Fibroblast of skin of right quadriceps (primary cell): ENCODE measurements at regions not wholly inside any gene's neighbourhood (a gene's known extent, or its start where the extent isn't known, plus 50 kb on each side); places are given as distances from the start of the nearest gene placed in this dataset.
A peak's percentile ranks its signal among the peaks of the same experiment; 100 is the strongest.

Source experiments
- DNase-seq: peaks from one replicate; pipeline ENCODE4 v3.0.0-alpha.2; 2013

DNA sequence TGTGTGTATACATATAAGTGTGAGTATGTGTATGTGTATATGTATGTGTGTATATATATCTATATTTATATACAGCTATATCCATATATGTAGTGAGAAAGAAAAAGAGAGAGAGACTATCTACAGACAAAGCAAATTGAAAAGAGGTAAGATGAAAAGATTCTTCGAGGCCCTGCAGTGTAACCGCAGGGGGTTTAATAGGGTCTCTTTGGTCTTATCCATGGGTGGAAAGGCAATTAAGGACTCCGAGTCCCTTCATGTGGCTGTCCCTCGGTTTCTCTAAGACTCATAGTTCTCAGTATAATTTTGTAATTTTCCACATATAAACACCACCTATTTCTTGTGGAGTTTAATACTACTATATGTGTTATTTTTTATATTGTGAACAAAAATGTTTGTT, 50.6 kb upstream of the JAZF1 start:
- DNase-seq = no peak

DNA sequence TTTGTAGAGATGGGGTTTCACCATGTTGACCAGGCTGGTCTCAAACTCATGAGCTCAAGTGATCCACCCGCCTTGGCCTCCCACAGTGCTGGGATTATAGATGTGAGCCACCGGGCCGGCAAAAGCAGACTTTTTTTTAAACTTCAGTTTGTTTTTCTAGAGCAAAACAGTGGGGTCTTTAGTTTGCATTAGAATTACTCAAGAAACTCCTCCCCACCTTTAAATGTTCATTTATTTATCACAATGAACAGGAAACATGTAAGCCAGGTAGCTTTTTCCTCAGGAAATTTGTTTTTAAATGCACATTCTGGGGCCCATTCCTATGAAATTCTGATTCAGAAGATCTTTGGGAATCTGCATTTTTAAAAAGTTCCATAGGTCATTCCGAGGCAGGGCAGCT, 56.0 kb upstream of the JAZF1 start:
- DNase-seq = no peak

DNA sequence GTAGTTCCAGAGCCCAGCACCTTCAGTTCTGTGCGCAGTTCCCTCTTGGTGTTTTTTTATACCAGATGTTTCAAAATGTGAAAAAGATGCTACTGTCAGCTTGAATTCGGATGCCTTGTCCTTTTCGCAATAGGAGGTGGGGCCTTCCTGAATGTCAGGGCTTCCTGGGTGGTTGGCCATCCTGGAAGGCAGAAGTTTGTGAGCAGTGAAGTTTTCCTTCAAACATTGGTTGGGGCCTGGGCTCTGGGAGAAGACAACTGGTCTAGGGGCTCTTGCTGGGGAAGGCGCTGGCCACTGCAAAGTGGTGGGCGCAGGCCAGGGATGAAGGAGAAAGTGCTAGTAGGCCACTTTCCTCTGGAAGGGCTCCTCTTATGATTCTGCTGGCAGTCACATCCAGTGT, 56.8 kb upstream of the JAZF1 start:
- DNase-seq = no peak

DNA sequence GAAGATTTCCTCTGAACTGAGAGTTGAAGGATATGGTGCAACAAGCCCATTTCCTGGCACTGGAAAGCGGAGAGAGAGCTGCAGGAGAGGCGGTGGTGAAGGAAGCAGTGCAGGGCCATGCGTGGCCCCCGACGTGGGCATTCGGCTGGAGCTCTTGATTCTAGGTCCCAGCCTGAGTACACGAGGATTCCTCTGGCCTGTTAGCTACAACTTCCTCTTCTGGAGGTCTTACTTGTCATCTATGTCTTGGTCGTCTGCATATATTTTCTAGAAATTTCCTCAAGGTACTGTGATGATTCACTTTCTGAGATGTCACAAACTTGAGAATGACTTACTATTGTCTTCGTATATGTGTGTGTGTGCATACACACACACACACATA, 59.2 kb upstream of the JAZF1 start:
- no peak for DNase-seq

DNA sequence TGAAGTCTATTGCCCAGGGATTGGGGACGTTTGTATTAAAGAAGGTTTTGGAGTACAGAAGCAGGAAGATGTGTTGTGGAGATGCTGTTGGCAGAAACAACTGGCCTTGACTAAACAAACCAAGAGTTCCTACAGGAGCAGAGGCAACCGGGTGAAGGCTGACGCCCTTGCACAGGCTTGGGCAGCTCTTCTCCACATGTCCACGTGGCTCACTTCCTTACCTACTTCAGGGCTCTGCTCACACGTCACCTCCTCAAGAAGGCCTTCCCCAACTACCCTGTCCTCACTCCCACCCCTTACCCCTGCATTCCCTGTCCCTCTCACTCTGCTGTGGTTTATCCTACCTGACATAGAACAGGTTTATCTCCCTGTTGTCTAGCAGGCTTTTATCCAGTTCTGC, 59.9 kb upstream of the JAZF1 start:
- no peak for DNase-seq

DNA sequence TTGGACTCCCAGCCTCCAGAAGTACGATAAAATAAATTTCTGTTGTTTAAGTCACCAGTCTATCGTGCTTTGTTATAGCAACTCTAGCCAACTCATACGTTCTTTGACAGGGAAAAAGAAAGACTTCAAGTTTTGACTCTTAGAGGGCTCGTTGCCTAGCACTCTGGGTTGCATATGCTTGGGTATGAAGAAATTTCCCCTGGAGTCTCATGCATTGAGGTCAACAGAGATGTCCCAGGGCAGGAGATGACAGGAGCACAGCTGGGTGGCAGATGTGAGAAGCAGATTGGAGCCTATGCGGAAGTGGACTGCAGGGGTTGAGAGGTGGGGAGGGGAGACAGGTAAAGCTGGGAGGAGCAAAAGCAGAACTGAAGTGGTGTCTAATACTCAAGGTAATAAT, 63.3 kb upstream of the JAZF1 start:
- DNase-seq = no peak

DNA sequence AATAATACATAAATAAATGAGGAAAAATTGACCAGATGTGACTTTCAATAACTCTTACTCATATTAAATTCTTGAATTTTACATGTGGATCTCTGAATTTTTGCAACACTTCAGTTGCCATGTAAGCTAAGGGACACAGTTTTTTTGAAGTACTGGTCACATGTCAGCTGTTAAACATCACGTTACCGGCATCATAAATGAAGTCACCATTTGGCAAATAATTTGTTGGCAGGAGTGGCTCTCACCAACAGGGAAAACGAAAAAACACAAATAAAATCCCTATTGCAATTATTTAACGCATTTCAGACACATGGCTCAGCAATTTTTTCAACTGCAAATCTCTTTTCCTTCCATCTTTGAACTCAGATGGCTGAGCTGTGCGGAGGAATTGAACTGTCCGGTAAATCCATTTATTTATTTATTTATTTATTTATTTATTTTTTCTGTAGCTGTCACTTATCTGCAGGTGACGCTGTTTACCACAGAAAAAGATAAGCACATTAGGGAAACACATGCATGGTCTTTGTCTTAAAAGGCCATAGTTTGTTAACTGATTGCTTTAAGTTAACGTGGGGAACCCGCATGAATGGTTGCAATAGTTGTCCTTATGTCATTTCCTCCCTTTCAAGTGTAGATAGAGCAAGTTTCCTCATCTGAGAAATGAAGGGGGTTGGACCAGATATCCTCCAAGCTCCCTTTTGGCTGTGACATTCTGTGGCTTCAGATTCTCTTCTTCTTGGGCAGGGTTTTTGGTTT, 64.7 kb upstream of the JAZF1 start:
- DNase-seq = no peak

DNA sequence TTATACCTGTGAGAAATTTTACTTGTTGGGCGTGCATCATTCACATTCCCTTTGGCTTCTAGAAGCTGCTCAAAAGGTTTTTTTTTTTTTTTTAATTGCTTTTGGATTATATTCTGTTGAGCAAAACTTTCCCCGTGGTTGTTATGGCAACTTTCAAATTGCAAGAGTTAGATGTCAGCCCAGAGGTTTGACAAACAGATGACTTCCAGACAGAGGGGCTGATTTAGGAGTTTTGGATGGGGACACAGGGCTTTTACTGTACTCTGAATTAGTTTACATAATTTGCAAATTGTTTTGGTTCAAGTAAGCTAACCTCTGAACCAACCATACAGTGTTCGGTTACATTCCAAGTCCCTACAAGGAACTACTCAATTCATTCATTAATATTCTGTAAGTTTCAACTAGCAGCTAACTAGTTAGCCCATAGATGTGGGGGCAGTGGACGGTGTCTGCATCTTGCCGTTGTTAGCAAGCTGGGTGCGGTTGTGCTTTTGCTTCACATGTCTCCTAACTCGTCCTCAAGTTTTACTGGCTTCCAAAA, 66.4 kb upstream of the JAZF1 start:
- no peak for DNase-seq

DNA sequence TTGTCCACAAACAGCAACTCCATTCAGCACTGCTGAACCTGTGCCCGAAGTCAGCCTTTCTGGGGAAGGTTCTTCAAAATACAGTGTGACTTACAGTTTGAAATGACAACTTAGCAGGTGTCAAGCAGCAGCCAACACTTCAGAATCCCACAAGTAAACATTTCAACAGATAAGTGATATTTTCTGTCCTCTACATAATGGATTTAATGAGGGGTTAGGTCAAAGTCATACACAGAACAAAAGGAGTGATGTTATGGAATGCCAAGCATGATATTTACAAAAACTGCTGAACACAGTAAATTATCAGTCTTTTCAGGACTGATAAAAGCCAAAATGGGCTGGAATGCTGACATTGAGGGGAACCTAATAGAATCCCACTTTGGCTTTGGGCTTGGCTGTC, 77.6 kb upstream of the JAZF1 start:
- DNase-seq = no peak

DNA sequence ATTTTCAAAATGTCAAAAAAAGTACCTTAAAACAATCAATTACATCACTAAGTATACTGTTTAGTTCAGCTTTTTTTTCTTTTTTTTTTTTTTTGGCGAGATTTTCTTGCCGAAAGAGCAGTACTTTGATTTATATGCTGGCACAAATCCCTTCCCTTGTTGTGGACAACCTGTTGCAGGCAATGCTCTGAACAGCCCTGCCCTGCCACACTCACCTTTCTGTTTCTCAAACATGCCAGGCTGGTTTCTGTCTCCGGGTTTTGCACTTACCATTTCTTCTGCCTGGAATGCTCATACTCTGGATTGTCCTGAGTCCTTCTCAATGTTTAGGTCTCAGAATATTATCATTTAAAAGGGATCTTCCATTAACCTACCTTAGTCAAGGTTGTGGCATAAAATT, 80.4 kb upstream of the JAZF1 start:
- no peak for DNase-seq

DNA sequence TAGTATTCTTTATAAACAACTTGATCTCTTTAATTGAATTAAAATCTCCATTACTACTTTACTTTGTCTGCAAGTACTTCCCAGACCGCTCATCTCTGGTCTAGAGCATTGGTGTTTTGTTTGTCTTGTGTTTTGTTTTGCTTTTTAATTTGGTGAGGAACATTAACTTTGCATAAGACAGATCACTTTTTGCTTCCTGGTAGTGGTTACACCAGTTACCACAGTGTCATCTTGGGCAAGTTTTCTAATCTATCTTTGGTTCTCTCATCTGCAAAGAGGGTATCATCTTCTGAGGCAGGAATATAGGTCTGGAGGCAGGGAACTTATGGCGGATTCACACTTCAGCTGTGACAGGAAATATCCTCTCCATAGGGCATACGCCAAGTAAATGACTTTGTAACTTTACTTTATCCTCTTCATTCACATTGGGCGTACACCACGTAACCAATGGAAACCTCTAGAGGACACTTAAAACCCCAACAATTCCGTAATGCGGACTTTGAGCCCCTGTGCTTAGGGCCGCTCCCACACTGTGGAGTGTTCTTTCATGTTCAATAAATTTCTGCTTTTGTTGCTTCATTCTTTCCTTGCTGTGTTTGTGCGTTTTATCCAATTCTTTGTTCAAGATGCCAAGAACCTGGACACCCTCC, 83.2 kb upstream of the JAZF1 start:
- no peak for DNase-seq

DNA sequence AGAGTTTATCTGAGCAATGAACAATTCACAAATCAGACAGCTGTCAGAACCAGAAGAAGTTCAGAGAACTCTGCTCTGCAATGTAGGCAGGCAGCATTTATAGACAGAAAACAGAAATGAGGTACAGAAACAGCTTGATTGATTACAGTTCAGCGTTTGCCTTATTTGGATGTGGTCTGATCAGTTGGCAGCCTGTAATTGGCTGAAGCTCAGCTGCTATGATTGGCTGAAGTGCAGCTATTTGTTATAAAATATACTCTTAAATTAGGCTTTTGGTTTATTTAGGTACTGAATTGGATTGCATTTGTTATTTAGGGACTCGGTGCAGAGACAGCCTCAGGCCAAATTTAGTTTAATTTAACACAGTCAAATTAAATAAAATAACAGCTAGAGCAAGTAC, 85.8 kb upstream of the JAZF1 start:
- DNase-seq = no peak

DNA sequence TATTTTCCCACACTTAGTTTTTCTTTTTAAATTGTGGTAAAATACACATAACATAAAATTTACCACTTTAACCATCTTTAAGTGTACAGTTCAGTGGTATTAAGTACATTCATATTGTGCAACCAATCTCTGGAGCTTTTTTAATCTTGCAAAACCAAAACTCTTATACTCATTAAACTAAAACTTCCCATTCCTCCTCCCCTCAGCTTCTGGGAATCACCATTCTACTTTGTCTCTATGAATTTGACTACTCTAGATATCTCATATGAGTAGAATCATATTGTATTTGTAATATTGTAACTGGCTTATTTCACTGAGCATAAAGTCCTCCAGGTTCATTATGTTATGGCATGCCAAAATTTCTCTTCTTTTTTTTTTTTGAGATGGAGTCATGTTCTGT, 86.4 kb upstream of the JAZF1 start:
- DNase-seq = no peak

DNA sequence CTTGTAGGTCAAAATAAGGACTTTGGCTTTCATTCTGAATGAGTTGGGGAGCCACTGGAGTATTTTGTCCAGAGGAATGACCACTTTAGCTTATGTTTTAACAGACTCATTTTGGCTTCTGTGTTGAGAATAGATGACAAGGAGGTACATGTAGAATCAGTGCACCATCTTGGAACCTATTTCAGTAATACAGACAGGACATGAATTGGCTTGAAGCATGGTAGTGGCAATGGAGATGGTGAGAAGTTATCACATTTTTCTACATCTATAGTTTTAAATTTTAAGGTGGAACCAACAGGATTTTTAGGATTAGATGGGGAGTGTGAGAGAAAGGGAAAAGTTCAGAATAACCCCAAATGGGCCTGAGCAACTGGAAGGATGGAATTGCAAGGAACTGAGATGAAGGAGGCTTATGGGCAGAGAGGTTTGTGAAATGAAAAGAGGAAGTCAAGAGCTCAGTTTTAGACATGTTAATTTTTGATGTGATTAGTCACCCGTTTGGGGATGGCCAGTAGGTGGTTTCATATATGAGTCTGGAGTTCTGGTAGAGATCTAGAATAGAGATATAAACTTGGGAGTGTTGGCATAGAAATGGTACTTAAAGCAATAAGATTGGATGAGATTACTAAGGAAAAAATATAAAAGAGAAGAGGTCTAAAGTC, 89.2 kb upstream of the JAZF1 start:
- no peak for DNase-seq

DNA sequence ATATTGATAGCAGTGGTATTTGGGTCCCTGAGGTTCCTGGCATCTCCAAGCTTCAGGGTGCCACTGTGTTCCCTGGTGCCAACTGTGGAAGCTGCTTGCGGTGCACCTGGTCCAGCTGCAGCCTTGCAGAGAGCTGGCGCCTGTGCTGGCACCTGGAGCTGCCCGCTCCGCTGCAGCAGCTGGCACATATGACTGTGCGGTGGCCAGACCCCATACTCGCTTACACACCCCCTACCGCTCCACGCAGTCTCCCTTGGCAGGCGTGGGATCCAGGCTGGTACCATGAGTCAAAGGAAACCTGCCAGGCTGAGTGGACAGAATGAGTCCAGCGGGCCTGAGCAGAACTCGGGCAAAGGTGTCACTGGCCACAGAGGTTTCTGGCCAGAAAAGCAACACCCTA, 89.9 kb upstream of the JAZF1 start:
- no peak for DNase-seq

DNA sequence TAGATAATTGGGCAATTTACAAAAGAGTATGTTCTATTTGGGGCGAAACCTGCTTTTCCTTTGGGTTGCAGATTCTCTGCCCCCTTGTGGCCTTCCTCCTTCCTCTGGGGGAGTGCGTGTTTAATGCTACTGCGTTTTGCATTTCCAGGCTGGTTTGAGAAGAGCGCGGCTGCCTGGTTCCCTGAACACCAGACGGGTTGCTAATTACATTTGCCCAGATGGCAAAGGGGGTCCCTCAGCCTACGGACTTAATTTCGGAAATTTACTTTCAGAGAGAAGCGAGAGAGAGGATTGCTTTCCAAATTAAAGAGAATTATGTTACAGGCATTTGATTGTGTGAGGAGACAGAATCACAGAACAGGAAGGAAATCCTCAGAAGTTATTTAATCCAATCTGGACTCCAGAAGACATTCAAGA, 91.9 kb upstream of the JAZF1 start:
- peak; percentile 62 for DNase-seq

DNA sequence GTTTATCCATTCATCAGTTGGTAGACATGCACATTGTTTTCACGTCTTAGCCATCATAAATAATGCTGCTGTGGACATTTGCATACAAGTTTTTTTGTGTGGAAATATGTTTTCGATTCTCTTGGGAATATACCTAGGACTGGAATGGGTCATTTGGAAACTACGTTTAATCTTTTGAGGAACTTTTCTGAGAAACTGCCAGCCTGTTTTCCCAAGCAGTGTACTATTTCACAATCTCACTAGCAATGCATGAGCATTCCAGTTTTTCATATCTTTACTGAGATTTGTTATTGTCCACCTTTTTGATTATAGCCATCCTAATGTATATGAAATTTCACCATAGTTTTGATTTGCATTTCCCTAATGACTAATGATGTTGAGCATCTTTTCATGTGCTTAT, 95.7 kb upstream of the JAZF1 start:
- DNase-seq = no peak

DNA sequence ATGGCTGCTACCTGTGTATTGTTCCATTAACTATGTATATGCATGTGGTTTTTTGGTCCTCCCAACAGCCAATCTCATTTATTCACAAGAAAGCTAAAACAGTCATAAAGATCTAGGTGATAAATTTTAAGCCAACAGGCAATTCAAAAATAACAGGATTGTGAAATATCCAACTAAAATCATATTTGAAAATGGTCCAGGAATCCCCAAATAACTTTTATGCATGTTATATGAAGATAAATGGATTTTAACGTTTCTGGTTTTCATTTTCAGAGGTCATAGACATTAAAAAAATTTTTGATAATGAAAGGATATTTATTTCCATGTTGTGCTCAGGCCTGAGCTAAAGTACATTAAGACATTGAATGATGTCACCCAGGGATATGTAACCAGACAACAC, 96.8 kb upstream of the JAZF1 start:
- no peak for DNase-seq

DNA sequence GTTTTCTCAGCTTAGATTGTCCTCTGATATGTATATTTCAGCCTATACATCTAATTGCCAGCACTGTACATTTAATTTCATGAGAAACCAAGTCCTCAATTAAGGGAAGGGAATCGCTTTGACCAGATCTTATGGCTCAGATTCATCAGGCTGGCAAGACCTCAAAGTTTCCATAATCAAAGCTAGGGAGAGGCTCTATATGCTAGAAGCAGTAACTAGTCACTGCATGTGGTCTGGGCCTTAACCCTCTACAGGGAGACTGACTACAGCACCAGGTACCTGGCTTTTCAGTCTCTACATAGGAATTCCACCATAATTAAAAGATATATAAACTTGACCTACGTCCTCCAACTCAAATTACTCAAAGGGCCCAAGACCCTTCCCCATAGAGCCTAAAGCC, 97.4 kb upstream of the JAZF1 start:
- DNase-seq = no peak

DNA sequence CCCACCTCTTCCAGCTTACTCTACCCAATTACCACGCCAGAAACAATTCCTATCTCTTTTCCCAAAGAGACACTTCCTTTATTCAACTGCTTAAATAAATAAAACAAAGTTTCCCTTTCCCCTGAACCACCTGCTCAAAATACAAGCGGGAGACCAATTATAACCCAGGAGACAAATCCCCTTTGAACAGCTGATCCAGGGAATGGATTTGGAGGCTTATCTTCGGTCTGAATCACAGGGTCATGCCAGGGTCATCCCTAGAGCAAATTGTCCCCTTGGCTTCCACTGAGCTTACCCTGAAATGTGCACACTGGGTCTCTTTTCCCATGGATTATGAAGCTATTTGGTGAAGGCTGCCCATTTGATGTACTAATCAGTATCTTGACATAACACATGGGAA, 99.9 kb upstream of the JAZF1 start:
- no peak for DNase-seq

DNA sequence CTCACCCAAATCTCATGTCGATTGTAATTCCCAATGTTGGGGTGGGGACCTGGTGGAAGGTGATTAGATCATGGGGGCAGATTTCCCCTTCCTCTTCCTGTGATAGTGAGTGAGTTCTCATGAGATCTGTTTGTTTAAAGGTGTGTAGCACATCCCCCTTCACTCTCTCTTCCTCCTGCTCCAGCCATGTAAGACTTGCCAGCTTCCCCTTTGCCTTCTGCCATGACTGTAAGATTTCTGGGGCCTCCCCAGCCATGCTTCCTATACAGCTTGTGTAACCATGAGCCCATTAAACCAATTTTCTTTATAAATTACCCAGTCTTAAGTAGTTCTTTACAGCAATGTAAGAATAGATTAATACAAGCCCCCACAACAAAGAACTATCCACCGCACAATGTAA, 109.9 kb upstream of the JAZF1 start:
- no peak for DNase-seq

DNA sequence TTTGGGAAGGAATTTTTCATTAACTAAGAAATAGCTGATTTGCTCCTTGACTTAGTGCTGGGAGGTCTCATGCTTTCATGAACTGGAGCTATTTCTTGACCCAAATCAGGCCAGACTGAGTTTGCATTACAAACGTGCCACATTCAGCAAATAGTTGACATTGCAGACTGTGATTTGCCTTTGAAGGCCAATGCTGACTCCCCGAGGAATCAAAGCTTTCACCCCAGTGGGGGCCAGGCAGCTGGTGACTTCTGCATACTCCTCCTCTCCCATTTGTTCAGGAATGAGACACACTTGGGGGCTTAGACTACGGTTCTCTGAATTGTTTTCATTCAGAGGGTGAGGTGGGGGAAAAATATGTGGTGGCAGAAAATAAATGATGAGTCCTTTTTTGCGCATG, 111.0 kb upstream of the JAZF1 start:
- DNase-seq = no peak

DNA sequence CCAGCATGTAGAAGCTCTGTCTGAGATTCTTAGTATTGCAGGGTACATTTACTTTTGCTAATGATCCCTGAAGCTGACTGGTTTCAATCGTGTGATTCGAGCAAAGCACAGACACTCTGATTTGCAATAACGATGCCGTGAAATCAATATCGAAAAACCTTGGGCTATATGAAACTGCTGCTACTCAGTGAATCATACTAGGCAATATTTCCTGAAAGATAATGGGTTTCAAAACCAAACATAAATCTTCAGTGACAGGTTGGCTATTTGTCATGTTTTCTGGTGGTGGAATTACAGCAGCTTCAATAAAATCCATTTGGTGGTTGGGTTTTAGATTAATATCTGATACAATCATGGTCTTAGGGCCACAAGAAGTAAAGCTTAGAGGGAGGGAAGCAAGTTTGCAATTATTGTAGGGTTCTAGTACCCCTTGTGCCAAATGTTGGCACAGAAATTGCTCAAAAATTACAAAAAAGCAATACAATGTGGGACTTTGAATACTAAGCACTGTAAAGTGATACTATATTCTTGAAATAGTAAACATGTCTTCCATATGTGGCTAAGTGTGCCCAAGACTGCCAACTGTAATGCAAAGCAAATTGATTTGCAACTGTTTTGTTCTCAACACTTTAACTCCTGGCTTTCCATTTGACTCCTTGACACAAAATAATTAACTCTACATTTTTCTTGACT, 112.4 kb upstream of the JAZF1 start:
- peak; percentile 48 for DNase-seq

DNA sequence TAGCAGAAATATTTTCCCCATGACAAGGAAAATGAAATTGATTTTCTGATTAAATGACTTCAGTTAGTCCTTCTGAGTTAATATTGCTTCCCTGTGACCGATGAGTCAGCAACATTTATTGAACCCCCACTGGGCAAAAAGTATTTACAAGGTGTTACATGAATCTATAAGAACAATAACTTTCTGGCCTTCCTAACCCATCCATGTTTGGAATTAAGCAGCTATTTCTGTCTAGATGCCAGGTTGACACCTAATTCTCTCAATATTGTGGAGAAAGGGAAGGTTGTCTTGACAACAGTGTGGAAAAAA, 112.9 kb upstream of the JAZF1 start:
- DNase-seq = peak; percentile 60
